GM23248 (cell line): ENCODE measurements at regions not wholly inside any gene's neighbourhood (a gene's known extent, or its start where the extent isn't known, plus 50 kb on each side); places are given as distances from the start of the nearest gene placed in this dataset.

Experiments
- EZH2 ChIP-seq: fragments of 200-600 bp; sonication (generic); IDR thresholded peaks from 2 replicates; pipeline ENCODE4 v1.6.1; 2018; ENCODE audit warnings: antibody characterized with exemption, mild to moderate bottlenecking; ENCODE audit not compliant: insufficient read depth, poor library complexity, severe bottlenecking
- EZH2phosphoT487 ChIP-seq: fragments of 200-600 bp; sonication (generic); IDR thresholded peaks from 2 replicates; pipeline ENCODE4 v1.6.1; 2018; ENCODE audit warnings: antibody characterized with exemption, moderate library complexity, mild to moderate bottlenecking, low read depth; ENCODE audit not compliant: insufficient read depth

DNA sequence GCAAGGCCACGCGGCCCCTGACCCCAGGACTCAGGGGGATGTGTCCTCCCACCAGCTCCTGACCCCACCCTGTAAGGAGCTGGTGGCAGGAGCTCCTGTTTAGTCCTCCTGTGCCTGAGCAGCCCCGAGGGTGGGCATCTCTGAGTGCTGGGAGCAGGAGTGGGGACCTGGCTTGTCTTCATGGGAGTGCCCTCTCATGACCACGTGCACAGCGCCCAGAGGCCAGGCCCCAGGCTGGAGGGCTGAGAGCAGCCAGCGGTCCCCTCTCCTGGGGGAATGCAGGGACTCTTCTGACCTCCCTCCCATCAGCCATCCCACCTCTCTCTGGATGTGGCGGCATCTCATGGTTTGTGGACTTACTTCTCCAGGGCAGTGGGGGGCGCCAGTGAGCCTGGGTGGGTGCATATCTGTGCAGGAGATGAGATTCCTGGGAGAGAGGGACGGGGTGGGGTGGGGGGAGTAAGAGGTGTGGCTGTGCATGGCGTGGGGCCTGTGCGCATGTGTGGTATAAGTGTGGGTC lies 205.6 kb downstream of the TBC1D2B start:
- no peak for TF ChIP-seq EZH2phosphoT487
- no peak for TF ChIP-seq EZH2
